GM21423 (cell line): ENCODE measurements at regions not wholly inside any gene's neighbourhood (a gene's known extent, or its start where the extent isn't known, plus 50 kb on each side); places are given as distances from the start of the nearest gene placed in this dataset.

Experiments
- ATAC-seq: cut with Tn5 transposase; IDR thresholded peaks from one replicate; pipeline ENCODE4 v1.9.1; 2021; ENCODE audit warnings: mild to moderate bottlenecking, moderate library complexity; ENCODE audit not compliant: unreplicated experiment

- no peak for ATAC-seq
Observed at GRCh38 chr1:177490036-177490639, 319.4 kb downstream of the BRINP2 start.

- no peak for ATAC-seq
Observed at GRCh38 chr1:177488722-177489121, 318.0 kb downstream of the BRINP2 start.

- no peak for ATAC-seq
Observed at GRCh38 chr1:177487481-177487880, 316.7 kb downstream of the BRINP2 start.

GRCh38 chr1:177480741-177481305 lies 310.1 kb downstream of the BRINP2 start:
- no peak for ATAC-seq

GRCh38 chr1:177479600-177479999 lies 308.8 kb downstream of the BRINP2 start:
- no peak for ATAC-seq

GRCh38 chr1:177476676-177477075 lies 305.9 kb downstream of the BRINP2 start:
- no peak for ATAC-seq

- ATAC-seq: no peak
Observed at GRCh38 chr1:177472567-177472966, 301.8 kb downstream of the BRINP2 start.

- no peak for ATAC-seq
Observed at GRCh38 chr1:177471244-177471643, 300.5 kb downstream of the BRINP2 start.

- ATAC-seq: no peak
Observed at GRCh38 chr1:177469519-177469918, 298.8 kb downstream of the BRINP2 start.

GRCh38 chr1:177466286-177466685 lies 295.5 kb downstream of the BRINP2 start:
- ATAC-seq: no peak

GRCh38 chr1:177464686-177465085 lies 293.9 kb downstream of the BRINP2 start:
- ATAC-seq: no peak

- ATAC-seq: no peak
Observed at GRCh38 chr1:177451191-177451590, 280.4 kb downstream of the BRINP2 start.

- ATAC-seq: no peak
Observed at GRCh38 chr1:177448652-177449357, 278.0 kb downstream of the BRINP2 start.

GRCh38 chr1:177448036-177448615 lies 277.4 kb downstream of the BRINP2 start:
- ATAC-seq: no peak

- no peak for ATAC-seq
Observed at GRCh38 chr1:177444997-177445746, 274.4 kb downstream of the BRINP2 start.

- ATAC-seq: no peak
Observed at GRCh38 chr1:177443003-177443402, 272.2 kb downstream of the BRINP2 start.

GRCh38 chr1:177442584-177442983 lies 271.8 kb downstream of the BRINP2 start:
- no peak for ATAC-seq

GRCh38 chr1:177441281-177441680 lies 270.5 kb downstream of the BRINP2 start:
- no peak for ATAC-seq

- ATAC-seq: no peak
Observed at GRCh38 chr1:177440821-177441220, 270.1 kb downstream of the BRINP2 start.

- ATAC-seq: no peak
Observed at GRCh38 chr1:177439301-177439700, 268.5 kb downstream of the BRINP2 start.

GRCh38 chr1:177435364-177435763 lies 264.6 kb downstream of the BRINP2 start:
- ATAC-seq: no peak
